Sigmoid colon (tissue), 4 donors: ENCODE measurements at regions not wholly inside any gene's neighbourhood (a gene's known extent, or its start where the extent isn't known, plus 50 kb on each side); places are given as distances from the start of the nearest gene placed in this dataset.

Experiments
- POLR2A ChIP-seq, 2 donors: fragments of 450-650 bp; IDR thresholded peaks; one replicate each; pipeline ENCODE4 v1.6.1; 2016; ENCODE audit warnings: antibody characterized with exemption in 2 of 2, mild to moderate bottlenecking in 2 of 2, moderate library complexity in 2 of 2
- POLR2AphosphoS5 ChIP-seq, 4 donors: sonication (generic); formaldehyde crosslinking; IDR thresholded peaks; one replicate each; pipeline ENCODE4 v1.6.1; 2017; ENCODE audit warnings: antibody characterized with exemption in 4 of 4
- TF ChIP-seq, protein P1 (sequence below), 4 experiments: fragments of 450-650 bp in 3 of 4; fragments of 200-600 bp in 1 of 4; IDR thresholded peaks; one replicate each; pipeline ENCODE4 v1.5.1; 2016 to 2019; ENCODE audit warnings: antibody characterized with exemption in 4 of 4, mild to moderate bottlenecking in 3 of 4, moderate library complexity in 2 of 4

DNA sequence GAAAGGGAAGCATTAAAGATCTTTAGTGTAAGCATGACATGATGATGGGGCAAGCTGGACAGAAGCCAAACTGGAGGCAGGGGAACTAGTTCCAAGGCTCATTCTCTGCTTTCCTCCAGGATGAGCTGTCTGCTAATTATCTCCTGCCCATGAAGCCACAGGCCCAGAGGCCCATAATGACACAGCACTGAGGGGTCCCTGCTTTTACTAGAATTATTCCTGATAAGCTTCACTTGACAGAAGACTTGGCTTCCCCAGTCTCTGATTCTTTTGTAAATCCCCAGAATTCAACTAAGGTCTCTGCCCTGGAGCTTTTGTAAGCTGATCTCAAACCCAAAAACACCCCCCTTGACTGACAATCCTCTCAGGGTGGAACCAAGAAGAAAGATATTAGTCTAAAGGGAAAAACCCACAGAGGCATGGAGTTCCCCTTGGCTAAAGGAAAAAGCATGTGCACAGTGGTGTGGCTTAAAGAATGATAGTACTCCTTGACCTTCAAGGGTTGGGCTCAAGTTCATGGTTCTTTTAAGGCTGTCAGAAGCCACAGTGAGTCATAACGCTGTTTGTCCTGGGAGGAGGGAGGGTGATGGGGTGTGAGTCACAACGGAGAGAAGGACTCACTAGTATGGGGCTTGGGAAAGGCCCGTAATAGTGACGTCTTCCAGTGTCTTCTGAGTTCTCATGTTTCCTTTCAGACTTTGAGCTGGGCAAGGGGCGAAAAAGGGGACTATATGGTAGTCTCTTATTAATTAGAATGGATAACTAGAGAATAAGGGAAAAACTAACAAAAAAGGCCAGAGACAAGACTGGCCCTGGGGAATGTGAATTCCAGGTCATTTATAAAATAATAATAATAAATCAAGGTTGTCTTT lies 146.0 kb upstream of the CPEB2 start:
- TF ChIP-seq, protein P1, sequence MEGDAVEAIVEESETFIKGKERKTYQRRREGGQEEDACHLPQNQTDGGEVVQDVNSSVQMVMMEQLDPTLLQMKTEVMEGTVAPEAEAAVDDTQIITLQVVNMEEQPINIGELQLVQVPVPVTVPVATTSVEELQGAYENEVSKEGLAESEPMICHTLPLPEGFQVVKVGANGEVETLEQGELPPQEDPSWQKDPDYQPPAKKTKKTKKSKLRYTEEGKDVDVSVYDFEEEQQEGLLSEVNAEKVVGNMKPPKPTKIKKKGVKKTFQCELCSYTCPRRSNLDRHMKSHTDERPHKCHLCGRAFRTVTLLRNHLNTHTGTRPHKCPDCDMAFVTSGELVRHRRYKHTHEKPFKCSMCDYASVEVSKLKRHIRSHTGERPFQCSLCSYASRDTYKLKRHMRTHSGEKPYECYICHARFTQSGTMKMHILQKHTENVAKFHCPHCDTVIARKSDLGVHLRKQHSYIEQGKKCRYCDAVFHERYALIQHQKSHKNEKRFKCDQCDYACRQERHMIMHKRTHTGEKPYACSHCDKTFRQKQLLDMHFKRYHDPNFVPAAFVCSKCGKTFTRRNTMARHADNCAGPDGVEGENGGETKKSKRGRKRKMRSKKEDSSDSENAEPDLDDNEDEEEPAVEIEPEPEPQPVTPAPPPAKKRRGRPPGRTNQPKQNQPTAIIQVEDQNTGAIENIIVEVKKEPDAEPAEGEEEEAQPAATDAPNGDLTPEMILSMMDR (IDR thresholded peaks at IDR 0.05) = no peak
- peak in 3 of 4 donors; percentile 61 to 86 (median 68) for TF ChIP-seq POLR2AphosphoS5 (IDR thresholded peaks at IDR 0.05)
- no peak for TF ChIP-seq POLR2A (IDR thresholded peaks at IDR 0.05)
